ENCODE measurements at regions not wholly inside any gene's neighbourhood (a gene's known extent, or its start where the extent isn't known, plus 50 kb on each side); places are given as distances from the start of the nearest gene placed in this dataset.

DNA sequence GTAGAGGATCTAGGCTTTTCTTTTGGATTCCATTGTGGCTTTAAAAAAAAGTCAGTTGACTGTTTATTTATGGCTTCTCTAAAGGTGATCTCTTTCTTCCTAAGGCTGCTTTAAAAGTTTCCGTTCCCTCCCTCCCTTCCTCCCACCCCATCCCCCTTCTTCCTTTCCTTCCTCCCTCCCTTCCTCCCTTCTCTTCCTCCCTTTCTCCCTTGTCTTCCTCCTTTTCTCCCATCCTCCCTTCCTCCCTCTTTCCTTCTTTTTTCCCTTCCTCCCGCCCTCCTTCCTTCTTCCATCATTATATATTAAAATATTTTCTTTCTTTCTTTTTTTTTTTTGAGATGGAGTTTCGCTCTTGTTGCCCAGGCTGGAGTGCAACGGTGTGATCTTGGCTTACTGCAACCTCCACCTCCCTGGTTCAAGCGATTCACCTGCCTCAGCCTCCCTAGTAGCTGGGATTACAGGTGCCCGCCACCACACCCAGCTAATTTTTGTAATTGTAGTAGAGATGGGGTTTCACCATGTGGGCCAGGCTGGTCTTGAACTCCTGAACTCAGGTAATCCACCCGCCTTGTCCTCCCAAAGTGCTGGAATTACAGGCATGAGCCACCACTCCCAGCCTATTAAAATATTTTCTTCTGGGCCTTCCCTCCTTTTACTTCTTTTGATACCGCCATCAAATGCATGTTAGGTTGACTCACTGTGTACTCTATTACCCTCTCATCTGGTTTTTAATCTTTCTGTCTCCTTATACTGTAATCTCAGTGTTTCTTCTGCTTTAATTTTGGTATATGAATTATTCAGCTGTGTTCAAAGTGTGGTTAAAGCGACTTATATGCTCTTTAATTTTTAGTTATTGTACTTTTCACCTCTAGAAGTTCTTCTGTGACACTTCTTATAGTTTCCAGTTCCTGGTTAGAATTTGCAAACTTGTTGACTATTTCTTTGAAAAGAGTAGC is 59.2 kb upstream of the ATP5PO start:
- peaks cover 10% of the 10 kb centered on the region; the same call in 1 of the 2 replicates for H3K36me3 ChIP-seq (ENCODE audit: insufficient read depth, low read length)
- H3K9me2 ChIP-seq (replicated peaks; ENCODE audit: low read depth, low read length) = no peaks in the 10 kb centered on the region
- H3F3A ChIP-seq (ENCODE audit: low read depth) = peaks cover 11% of the 10 kb centered on the region; the same call in 1 of the 2 replicates
- H4K20me1 ChIP-seq (ENCODE audit: insufficient read depth, low read length, poor library complexity, severe bottlenecking) = no peaks in the 10 kb centered on the region
- no peak for TF ChIP-seq EZH2phosphoT487 (IDR thresholded peaks at IDR 0.05; ENCODE audit: borderline replicate concordance)
- TF ChIP-seq, protein P1, sequence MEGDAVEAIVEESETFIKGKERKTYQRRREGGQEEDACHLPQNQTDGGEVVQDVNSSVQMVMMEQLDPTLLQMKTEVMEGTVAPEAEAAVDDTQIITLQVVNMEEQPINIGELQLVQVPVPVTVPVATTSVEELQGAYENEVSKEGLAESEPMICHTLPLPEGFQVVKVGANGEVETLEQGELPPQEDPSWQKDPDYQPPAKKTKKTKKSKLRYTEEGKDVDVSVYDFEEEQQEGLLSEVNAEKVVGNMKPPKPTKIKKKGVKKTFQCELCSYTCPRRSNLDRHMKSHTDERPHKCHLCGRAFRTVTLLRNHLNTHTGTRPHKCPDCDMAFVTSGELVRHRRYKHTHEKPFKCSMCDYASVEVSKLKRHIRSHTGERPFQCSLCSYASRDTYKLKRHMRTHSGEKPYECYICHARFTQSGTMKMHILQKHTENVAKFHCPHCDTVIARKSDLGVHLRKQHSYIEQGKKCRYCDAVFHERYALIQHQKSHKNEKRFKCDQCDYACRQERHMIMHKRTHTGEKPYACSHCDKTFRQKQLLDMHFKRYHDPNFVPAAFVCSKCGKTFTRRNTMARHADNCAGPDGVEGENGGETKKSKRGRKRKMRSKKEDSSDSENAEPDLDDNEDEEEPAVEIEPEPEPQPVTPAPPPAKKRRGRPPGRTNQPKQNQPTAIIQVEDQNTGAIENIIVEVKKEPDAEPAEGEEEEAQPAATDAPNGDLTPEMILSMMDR (conservative IDR thresholded peaks at IDR 0.05; ENCODE audit: low read length) = no peak
- peak overlapping the region; percentile 60 for H3K4me3 ChIP-seq (ENCODE audit: low read length, poor library complexity, severe bottlenecking)
- H2AFZ ChIP-seq (ENCODE audit: low read length) = no peak overlapping the region
- H3K4me2 ChIP-seq (ENCODE audit: low read depth, low read length, poor library complexity, severe bottlenecking) = peak overlapping the region; percentile 70
- no peaks in the 10 kb centered on the region for H3K27me3 ChIP-seq (ENCODE audit: insufficient read depth, low read length, poor library complexity, severe bottlenecking)
- H3K4me1 ChIP-seq (ENCODE audit: insufficient read depth, low read length, poor library complexity, severe bottlenecking) = peaks cover 56% of the 10 kb centered on the region
- H3K79me2 ChIP-seq (ENCODE audit: insufficient read depth, low read length) = no peaks in the 10 kb centered on the region
- peak overlapping the region; percentile 75 for H3K9ac ChIP-seq (ENCODE audit: low read depth, low read length, poor library complexity, severe bottlenecking)
- H3K9me3 ChIP-seq (ENCODE audit: insufficient read depth, low read depth, low read length) = no peaks in the 10 kb centered on the region

DNA sequence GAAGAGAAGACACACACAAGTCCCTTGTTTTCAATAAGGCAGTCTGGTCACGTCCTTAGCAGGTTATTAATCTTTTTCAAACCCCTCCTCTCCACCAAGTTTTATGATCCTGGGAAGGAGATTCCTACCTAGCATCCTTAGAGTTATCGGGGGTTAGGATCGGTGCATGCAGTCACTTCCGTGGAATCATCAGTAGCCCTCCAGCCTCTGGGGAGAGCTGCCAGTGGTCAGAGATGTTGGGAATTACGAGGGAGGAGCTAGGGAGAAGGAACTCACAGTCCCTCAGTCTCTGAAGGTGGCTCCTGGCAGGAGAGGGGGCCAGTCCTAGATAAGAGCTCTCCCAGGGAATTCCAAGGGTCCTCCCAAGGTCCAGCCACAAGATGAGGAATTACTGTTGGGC is 57.7 kb upstream of the ATP5PO start:
- Histone ChIP-seq H3K4me1 (ENCODE audit: insufficient read depth, low read length, poor library complexity, severe bottlenecking) (peaks cover 59% of the 10 kb centered on the region), H3K27me3 (ENCODE audit: insufficient read depth, low read length, poor library complexity, severe bottlenecking) (no peaks in the 10 kb centered on the region), H3K9ac (ENCODE audit: low read depth, low read length, poor library complexity, severe bottlenecking) (no peak overlapping the region)

DNA sequence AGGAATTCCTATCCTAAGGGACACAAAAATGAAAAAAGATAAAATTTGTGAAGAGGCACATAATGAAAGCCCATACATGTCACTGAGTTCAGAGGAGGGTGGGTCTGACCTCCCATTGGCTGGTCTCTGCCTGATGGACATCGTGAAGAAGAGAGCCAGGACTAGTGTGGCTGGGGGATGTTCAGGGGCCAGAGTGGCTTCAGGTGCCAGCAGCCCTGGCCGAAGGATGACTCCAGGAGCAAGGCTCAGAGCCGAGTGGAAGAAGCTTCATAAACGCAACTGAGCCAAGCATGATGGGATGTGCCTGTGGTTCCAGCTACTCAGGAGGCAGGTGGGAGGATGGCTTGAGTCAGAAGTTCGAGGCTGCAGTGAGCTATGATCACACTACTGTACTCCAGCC is 56.9 kb upstream of the ATP5PO start:
- H3K36me3 ChIP-seq (ENCODE audit: insufficient read depth, low read length) = peaks cover 16% of the 10 kb centered on the region; the same call in 1 of the 2 replicates
- H3K79me2 ChIP-seq (ENCODE audit: insufficient read depth, low read length) = no peaks in the 10 kb centered on the region
- H4K20me1 ChIP-seq (ENCODE audit: insufficient read depth, low read length, poor library complexity, severe bottlenecking) = no peaks in the 10 kb centered on the region
- no peak for TF ChIP-seq EZH2phosphoT487 (IDR thresholded peaks at IDR 0.05; ENCODE audit: borderline replicate concordance)
- TF ChIP-seq, protein P1 (conservative IDR thresholded peaks at IDR 0.05; ENCODE audit: low read length) = no peak
- H3K9me3 ChIP-seq (ENCODE audit: insufficient read depth, low read depth, low read length) = no peaks in the 10 kb centered on the region
- no peak overlapping the region for H2AFZ ChIP-seq (ENCODE audit: low read length)
- H3K4me1 ChIP-seq (ENCODE audit: insufficient read depth, low read length, poor library complexity, severe bottlenecking) = peaks cover 57% of the 10 kb centered on the region
- no peak overlapping the region for H3K4me3 ChIP-seq (ENCODE audit: low read length, poor library complexity, severe bottlenecking)
- H3F3A ChIP-seq (ENCODE audit: low read depth) = peaks cover 11% of the 10 kb centered on the region; the same call in 1 of the 2 replicates
- no peaks in the 10 kb centered on the region for H3K9me2 ChIP-seq (replicated peaks; ENCODE audit: low read depth, low read length)
- H3K27me3 ChIP-seq (ENCODE audit: insufficient read depth, low read length, poor library complexity, severe bottlenecking) = no peaks in the 10 kb centered on the region
- no peak overlapping the region for H3K9ac ChIP-seq (ENCODE audit: low read depth, low read length, poor library complexity, severe bottlenecking)
- no peak overlapping the region for H3K4me2 ChIP-seq (ENCODE audit: low read depth, low read length, poor library complexity, severe bottlenecking)

More for the DNA sequence above, 57.7 kb upstream of the ATP5PO start:
- Histone ChIP-seq H3K36me3 (ENCODE audit: insufficient read depth, low read length) (peaks cover 16% of the 10 kb centered on the region; the same call in 1 of the 2 replicates), H3K79me2 (ENCODE audit: insufficient read depth, low read length) (no peaks in the 10 kb centered on the region), H2AFZ (ENCODE audit: low read length) (no peak overlapping the region), H3K4me2 (ENCODE audit: low read depth, low read length, poor library complexity, severe bottlenecking) (no peak overlapping the region), H3K4me3 (ENCODE audit: low read length, poor library complexity, severe bottlenecking) (no peak overlapping the region), H4K20me1 (ENCODE audit: insufficient read depth, low read length, poor library complexity, severe bottlenecking) (no peaks in the 10 kb centered on the region), H3K9me3 (ENCODE audit: insufficient read depth, low read depth, low read length) (no peaks in the 10 kb centered on the region), H3K9me2 (replicated peaks; ENCODE audit: low read depth, low read length) (no peaks in the 10 kb centered on the region), H3F3A (ENCODE audit: low read depth) (peaks cover 11% of the 10 kb centered on the region; the same call in 1 of the 2 replicates)
- TF ChIP-seq, protein P1 (conservative IDR thresholded peaks at IDR 0.05; ENCODE audit: low read length) = no peak
- TF ChIP-seq EZH2phosphoT487 (IDR thresholded peaks at IDR 0.05; ENCODE audit: borderline replicate concordance) = no peak

All from Loucy (cell line).